ENCODE measurements at regions not wholly inside any gene's neighbourhood (a gene's known extent, or its start where the extent isn't known, plus 50 kb on each side); places are given as distances from the start of the nearest gene placed in this dataset.
"Not testable (repeated sequence)": the region's sequence is repeated elsewhere in the genome, so short reads cannot be mapped to it uniquely, and the experiment has no call there.

GRCh38 chr11:134864233-134864967 lies 452.4 kb upstream of the B3GAT1 start:
- DNase-seq, result no peak

- no peak for DNase-seq
These were observed 451.3 kb upstream of the B3GAT1 start for GRCh38 chr11:134863294-134863693.

GRCh38 chr11:134862587-134863195 lies 450.6 kb upstream of the B3GAT1 start:
- DNase-seq, result no peak

GRCh38 chr11:134862105-134862502 lies 450.1 kb upstream of the B3GAT1 start:
- no peak for DNase-seq

- DNase-seq, result no peak
These were observed 449.6 kb upstream of the B3GAT1 start for GRCh38 chr11:134861490-134862104.

- DNase-seq, result no peak
These were observed 446.9 kb upstream of the B3GAT1 start for GRCh38 chr11:134858783-134859480.

- no peak for DNase-seq
These were observed 445.0 kb upstream of the B3GAT1 start for GRCh38 chr11:134857035-134857434.

GRCh38 chr11:134856056-134856971 lies 444.3 kb upstream of the B3GAT1 start:
- no peak for DNase-seq

- DNase-seq, result no peak
These were observed 442.2 kb upstream of the B3GAT1 start for GRCh38 chr11:134853992-134854991.

- DNase-seq, result not testable (repeated sequence)
These were observed 439.6 kb upstream of the B3GAT1 start for GRCh38 chr11:134851503-134852224.

GRCh38 chr11:134850566-134850965 lies 438.5 kb upstream of the B3GAT1 start:
- DNase-seq, result no peak

GRCh38 chr11:134849833-134850232 lies 437.8 kb upstream of the B3GAT1 start:
- DNase-seq, result no peak

GRCh38 chr11:134847083-134847715 lies 435.2 kb upstream of the B3GAT1 start:
- no peak for DNase-seq

GRCh38 chr11:134846328-134847082 lies 434.5 kb upstream of the B3GAT1 start:
- no peak for DNase-seq

- no peak for DNase-seq
These were observed 433.7 kb upstream of the B3GAT1 start for GRCh38 chr11:134845474-134846327.

- DNase-seq, result no peak
These were observed 432.8 kb upstream of the B3GAT1 start for GRCh38 chr11:134844838-134845237.

- no peak for DNase-seq
These were observed 431.7 kb upstream of the B3GAT1 start for GRCh38 chr11:134843735-134844134.

GRCh38 chr11:134843020-134843419 lies 431.0 kb upstream of the B3GAT1 start:
- DNase-seq, result no peak
